ENCODE measurements at regions not wholly inside any gene's neighbourhood (a gene's known extent, or its start where the extent isn't known, plus 50 kb on each side); places are given as distances from the start of the nearest gene placed in this dataset.

GRCh38 chr15:77807115-77807514 lies 174.4 kb upstream of the LINGO1 start:
- TF ChIP-seq CTCF (IDR thresholded peaks at IDR 0.05) (no peak), POLR2AphosphoS5 (IDR thresholded peaks at IDR 0.05; ENCODE audit: low read depth, low read length) (no peak), REST (IDR thresholded peaks at IDR 0.05; ENCODE audit: insufficient read depth in 1 of 2, low read depth in 2 of 2, low read length in 1 of 2) (no peak), TCF7L2 (IDR thresholded peaks at IDR 0.05; ENCODE audit: low read depth, low read length) (no peak)

All from Panc1 (cell line).